AG04450 (cell line): ENCODE measurements at regions not wholly inside any gene's neighbourhood (a gene's known extent, or its start where the extent isn't known, plus 50 kb on each side); places are given as distances from the start of the nearest gene placed in this dataset.
"Not testable (repeated sequence)": the region's sequence is repeated elsewhere in the genome, so short reads cannot be mapped to it uniquely, and the experiment has no call there.

Experiments
- CTCF ChIA-PET: fragments of 300-600, 350-600 bp; formaldehyde crosslinking; extraction: SDS; loops from one replicate; lab custom pipeline; 2022; ENCODE audit warnings: antibody characterized with exemption, inconsistent platforms; lab: Charles Lee
- POLR2A ChIA-PET: fragments of 350-600 bp; formaldehyde crosslinking; extraction: SDS; loops from one replicate; lab custom pipeline; 2021; ENCODE audit warnings: antibody characterized with exemption, inconsistent platforms; lab: Yijun Ruan, JAX
- DNase-seq: peaks from one replicate; pipeline ENCODE4 v3.0.0-alpha.2; 2011; ENCODE audit warnings: low read depth, low spot score
- H3K27ac ChIP-seq: one replicate; pipeline ENCODE4 v1.5.1; 2012; ENCODE audit warnings: low read depth, low read length, control low read depth
- H3K27me3 ChIP-seq: one replicate; pipeline ENCODE4 v1.6.0; 2012; ENCODE audit warnings: low read length; ENCODE audit not compliant: control insufficient read depth, insufficient read depth
- H3K4me3 ChIP-seq: 2 replicates; pipeline ENCODE4 v1.5.1; 2011; ENCODE audit warnings: mild to moderate bottlenecking, low read depth, low read length, control low read depth
- H3K9me3 ChIP-seq: 2 replicates; pipeline ENCODE4 v1.5.1; 2012; ENCODE audit warnings: low read length; ENCODE audit not compliant: control insufficient read depth, insufficient read depth
- TF ChIP-seq, protein P1 (sequence below): IDR thresholded peaks from 2 replicates; pipeline ENCODE4 v1.5.1; 2011; ENCODE audit warnings: low read depth, low read length, control low read depth, inconsistent platforms

DNA sequence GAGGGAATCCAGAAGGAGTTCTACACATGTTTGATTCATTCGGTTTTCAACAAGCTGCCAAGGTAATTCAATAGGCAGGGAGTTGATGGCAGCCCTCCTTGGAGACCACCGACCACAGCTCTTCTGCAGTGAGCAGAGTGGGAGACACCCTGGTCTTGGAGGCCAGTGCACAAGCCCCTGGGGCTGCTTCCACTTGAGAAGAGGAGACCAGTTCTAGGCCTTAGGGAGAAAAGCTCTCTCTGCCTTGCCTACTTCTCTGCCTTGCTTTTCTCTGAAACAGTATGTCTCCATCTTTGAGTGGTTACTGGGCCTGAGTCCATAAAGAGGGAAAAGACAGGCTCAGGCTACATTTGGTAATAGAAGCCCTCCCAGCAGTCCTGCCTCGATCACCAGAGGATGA lies 671.9 kb downstream of the UQCRFS1 start:
- no peak overlapping the region for H3K27ac ChIP-seq
- H3K9me3 ChIP-seq: peaks cover 19% of the 10 kb centered on the region
- ChIA-PET CTCF (no interaction called here), POLR2A (no interaction called here)
- no peaks in the 10 kb centered on the region for H3K27me3 ChIP-seq
- TF ChIP-seq, protein P1, sequence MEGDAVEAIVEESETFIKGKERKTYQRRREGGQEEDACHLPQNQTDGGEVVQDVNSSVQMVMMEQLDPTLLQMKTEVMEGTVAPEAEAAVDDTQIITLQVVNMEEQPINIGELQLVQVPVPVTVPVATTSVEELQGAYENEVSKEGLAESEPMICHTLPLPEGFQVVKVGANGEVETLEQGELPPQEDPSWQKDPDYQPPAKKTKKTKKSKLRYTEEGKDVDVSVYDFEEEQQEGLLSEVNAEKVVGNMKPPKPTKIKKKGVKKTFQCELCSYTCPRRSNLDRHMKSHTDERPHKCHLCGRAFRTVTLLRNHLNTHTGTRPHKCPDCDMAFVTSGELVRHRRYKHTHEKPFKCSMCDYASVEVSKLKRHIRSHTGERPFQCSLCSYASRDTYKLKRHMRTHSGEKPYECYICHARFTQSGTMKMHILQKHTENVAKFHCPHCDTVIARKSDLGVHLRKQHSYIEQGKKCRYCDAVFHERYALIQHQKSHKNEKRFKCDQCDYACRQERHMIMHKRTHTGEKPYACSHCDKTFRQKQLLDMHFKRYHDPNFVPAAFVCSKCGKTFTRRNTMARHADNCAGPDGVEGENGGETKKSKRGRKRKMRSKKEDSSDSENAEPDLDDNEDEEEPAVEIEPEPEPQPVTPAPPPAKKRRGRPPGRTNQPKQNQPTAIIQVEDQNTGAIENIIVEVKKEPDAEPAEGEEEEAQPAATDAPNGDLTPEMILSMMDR: no peak
- DNase-seq: no peak
- no peak overlapping the region for H3K4me3 ChIP-seq

DNA sequence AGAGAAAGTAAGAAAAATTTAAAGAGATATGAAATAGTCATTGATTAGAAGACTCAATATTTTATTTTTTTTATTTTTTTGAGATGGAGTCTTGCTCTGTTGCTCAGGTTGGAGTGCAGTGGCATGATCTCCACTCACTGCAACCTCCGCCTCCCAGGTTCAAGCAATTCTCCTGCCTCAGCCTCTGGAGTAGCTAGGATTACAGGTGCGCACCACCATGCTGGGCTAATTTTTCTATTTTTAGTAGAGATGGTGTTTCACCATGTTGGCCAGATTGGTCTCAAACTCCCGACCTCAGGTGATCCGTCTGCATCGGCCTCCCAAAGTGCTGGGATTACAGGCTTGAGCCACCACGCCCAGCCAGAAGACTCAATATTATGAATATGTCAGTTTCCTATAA lies 672.6 kb downstream of the UQCRFS1 start:
- H3K27ac ChIP-seq, H3K4me3 ChIP-seq, DNase-seq, CTCF ChIA-PET, H3K27me3 ChIP-seq, POLR2A ChIA-PET: not testable (repeated sequence)
- H3K9me3 ChIP-seq: peaks cover 16% of the 10 kb centered on the region

DNA sequence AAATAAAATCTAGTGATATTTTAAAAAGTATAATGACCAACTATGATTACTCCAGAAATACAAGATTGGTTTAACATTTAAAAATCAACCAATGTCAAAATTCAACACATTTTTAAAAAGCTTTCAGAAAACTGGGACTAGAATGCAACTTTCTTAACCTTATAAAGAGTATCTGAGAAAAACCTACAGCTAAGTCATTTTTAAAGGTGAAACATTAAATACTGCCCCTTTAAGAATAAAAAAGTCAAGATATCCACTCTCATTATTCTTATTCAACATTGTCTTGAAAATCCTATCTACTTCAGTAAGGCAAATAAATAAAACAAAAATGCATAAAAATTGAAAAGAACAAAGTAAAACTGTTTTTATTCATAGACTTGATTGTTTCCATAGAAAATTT lies 673.2 kb downstream of the UQCRFS1 start:
- Histone ChIP-seq H3K27me3 (no peaks in the 10 kb centered on the region), H3K9me3 (peaks cover 15% of the 10 kb centered on the region; the same call in 1 of the 2 replicates), H3K4me3 (no peak overlapping the region), H3K27ac (no peak overlapping the region)
- CTCF ChIA-PET: no interaction called here
- no peak for DNase-seq
- TF ChIP-seq, protein P1: no peak
- POLR2A ChIA-PET: no interaction called here

DNA sequence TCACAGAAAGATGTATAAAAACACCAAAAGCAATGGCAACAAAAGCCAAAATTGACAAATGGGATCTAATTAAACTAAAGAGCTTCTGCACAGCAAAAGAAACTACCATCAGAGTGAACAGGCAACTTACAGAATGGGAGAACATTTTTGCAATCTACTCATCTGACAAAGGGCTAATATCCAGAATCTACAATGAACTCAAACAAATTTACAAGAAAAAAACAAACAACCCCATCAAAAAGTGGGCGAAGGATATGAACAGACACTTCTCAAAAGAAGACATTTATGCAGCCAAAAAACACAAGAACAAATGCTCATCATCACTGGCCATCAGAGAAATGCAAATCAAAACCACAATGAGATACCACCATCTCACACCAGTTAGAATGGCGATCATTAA lies 674.4 kb downstream of the UQCRFS1 start:
- peaks cover 11% of the 10 kb centered on the region for H3K9me3 ChIP-seq
- H3K27me3 ChIP-seq, H3K4me3 ChIP-seq, H3K27ac ChIP-seq, DNase-seq, POLR2A ChIA-PET, CTCF ChIA-PET: not testable (repeated sequence)

DNA sequence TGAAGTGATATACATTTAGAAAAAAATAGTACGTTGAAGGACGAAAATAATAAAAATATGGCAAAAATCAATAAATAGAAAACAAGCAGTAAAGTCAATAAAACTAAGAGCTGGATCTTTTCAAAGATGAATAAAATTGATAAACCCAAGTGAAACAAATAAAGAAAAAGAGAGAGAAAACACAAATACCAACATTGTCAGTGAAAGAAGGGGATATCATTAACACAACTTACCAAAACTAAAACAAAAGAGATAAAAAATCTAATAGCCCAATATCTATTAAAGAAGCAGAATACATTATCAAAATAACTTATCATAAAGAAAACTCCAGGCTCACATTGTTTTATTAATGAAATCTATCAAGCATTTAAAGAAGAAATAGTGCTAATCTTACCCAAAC lies 675.1 kb downstream of the UQCRFS1 start:
- Histone ChIP-seq H3K27me3 (no peaks in the 10 kb centered on the region), H3K9me3 (peaks cover 14% of the 10 kb centered on the region), H3K27ac (no peak overlapping the region), H3K4me3 (no peak overlapping the region)
- TF ChIP-seq, protein P1: no peak
- CTCF ChIA-PET: no interaction called here
- no peak for DNase-seq
- POLR2A ChIA-PET: no interaction called here

DNA sequence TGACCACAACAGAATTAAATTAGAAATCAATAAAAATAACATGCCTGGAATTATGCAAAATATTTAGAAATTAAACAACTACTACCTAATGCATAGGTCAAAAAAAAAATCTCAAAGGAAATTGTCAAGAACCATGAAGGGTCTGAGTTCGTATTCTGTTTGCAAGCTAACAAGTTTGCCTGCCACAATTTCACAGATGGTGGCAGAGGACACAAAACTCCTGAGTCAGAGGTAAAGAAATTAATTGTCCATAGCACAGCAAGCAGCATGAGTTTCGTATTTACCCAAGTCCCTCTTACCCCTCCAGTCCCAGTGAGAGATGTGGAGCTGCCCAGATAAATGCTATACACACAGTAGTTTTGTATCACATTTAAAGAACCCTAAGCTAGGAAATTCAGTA lies 675.9 kb downstream of the UQCRFS1 start:
- no peaks in the 10 kb centered on the region for H3K27me3 ChIP-seq
- no peak overlapping the region for H3K4me3 ChIP-seq
- no peak for DNase-seq
- TF ChIP-seq, protein P1: no peak
- POLR2A ChIA-PET: no interaction called here
- peaks cover 14% of the 10 kb centered on the region for H3K9me3 ChIP-seq
- CTCF ChIA-PET: no interaction called here
- H3K27ac ChIP-seq: no peak overlapping the region
